GM23338 (cell line): ENCODE measurements at regions not wholly inside any gene's neighbourhood (a gene's known extent, or its start where the extent isn't known, plus 50 kb on each side); places are given as distances from the start of the nearest gene placed in this dataset.

ENCODE experiments used
- ATAC-seq: fragments of 200-7000 bp; cut with Tn5 transposase; 3 replicates; pipeline ENCODE4 v1.9.1; 2020
- DNase-seq: peaks from one replicate; pipeline ENCODE4 v3.0.0-alpha.2; 2015; ENCODE audit warnings: low spot score
- H2AFZ ChIP-seq: fragments of 200-600 bp; sonication (generic); 2 replicates; pipeline ENCODE4 v1.8.0; 2016; ENCODE audit warnings: antibody characterized with exemption, mild to moderate bottlenecking, moderate library complexity
- H3F3A ChIP-seq: fragments of 200-600 bp; sonication (generic); replicated peaks from 2 replicates; pipeline ENCODE4 v1.8.0; 2017; ENCODE audit warnings: antibody characterized with exemption, mixed run types, low read depth
- H3K27ac ChIP-seq: fragments of 200-600 bp; sonication (generic); 2 replicates; pipeline ENCODE4 v1.6.1; 2016; ENCODE audit warnings: low read depth
- H3K27me3 ChIP-seq: fragments of 200-600 bp; sonication (generic); 2 replicates; pipeline ENCODE4 v1.8.0; 2016; ENCODE audit warnings: mild to moderate bottlenecking, mixed run types, moderate library complexity; ENCODE audit not compliant: insufficient read depth
- H3K36me3 ChIP-seq: fragments of 200-600 bp; sonication (generic); 2 replicates; pipeline ENCODE4 v1.8.0; 2016; ENCODE audit warnings: mild to moderate bottlenecking; ENCODE audit not compliant: insufficient read depth
- H3K4me1 ChIP-seq: fragments of 200-600 bp; sonication (generic); 2 replicates; pipeline ENCODE4 v1.8.0; 2016; ENCODE audit warnings: mild to moderate bottlenecking, moderate library complexity; ENCODE audit not compliant: insufficient read depth
- H3K4me2 ChIP-seq: fragments of 200-600 bp; sonication (generic); 2 replicates; pipeline ENCODE4 v1.7.1; 2017; ENCODE audit warnings: mixed run types
- H3K4me3 ChIP-seq: fragments of 200-600 bp; sonication (generic); 2 replicates; pipeline ENCODE4 v1.6.1; 2016; ENCODE audit warnings: mixed run types
- H3K79me2 ChIP-seq: fragments of 200-600 bp; sonication (generic); replicated peaks from 2 replicates; pipeline ENCODE4 v1.8.0; 2017; ENCODE audit warnings: mild to moderate bottlenecking; ENCODE audit not compliant: insufficient read depth
- H3K9me2 ChIP-seq: fragments of 200-600 bp; sonication (generic); 2 replicates; pipeline ENCODE4 v1.8.0; 2017; ENCODE audit not compliant: insufficient read depth
- H4K20me1 ChIP-seq: fragments of 200-600 bp; sonication (generic); replicated peaks from 2 replicates; pipeline ENCODE4 v1.8.0; 2017; ENCODE audit warnings: mild to moderate bottlenecking; ENCODE audit not compliant: insufficient read depth
- H3K27ac Mint-ChIP-seq: 2 replicates; pipeline ENCODE4 v1.8.0; 2020; ENCODE audit warnings: inconsistent platforms, mild to moderate bottlenecking, moderate library complexity, mixed read lengths
- H3K27me3 Mint-ChIP-seq: 3 replicates; pipeline ENCODE4 v1.8.0; 2022; ENCODE audit warnings: low read depth, mild to moderate bottlenecking, moderate library complexity, mixed read lengths, inconsistent platforms; ENCODE audit not compliant: insufficient read depth, poor library complexity
- H3K36me3 Mint-ChIP-seq: 3 replicates; pipeline ENCODE4 v1.8.0; 2021; ENCODE audit warnings: low read depth, mild to moderate bottlenecking, inconsistent platforms, moderate library complexity, mixed read lengths
- H3K4me1 Mint-ChIP-seq: 3 replicates; pipeline ENCODE4 v1.8.0; 2020; ENCODE audit warnings: mild to moderate bottlenecking, inconsistent platforms, mixed read lengths
- H3K4me3 Mint-ChIP-seq: 3 replicates; pipeline ENCODE4 v1.8.0; 2021; ENCODE audit warnings: moderate library complexity, mild to moderate bottlenecking, inconsistent platforms, mixed read lengths
- H3K9me3 Mint-ChIP-seq: 3 replicates; pipeline ENCODE4 v1.8.0; 2020; ENCODE audit warnings: moderate library complexity, mild to moderate bottlenecking, inconsistent platforms, mixed read lengths
- CREB1 ChIP-seq: fragments of 250-450 bp; sonication (Bioruptor Pico); IDR thresholded peaks from 2 replicates; pipeline ENCODE4 v1.5.0; 2020; ENCODE audit warnings: low read depth, mild to moderate bottlenecking, moderate library complexity
- EZH2phosphoT487 ChIP-seq: fragments of 200-600 bp; sonication (generic); IDR thresholded peaks from one replicate; pipeline ENCODE4 v1.8.1; 2018; ENCODE audit warnings: antibody characterized with exemption; ENCODE audit not compliant: unreplicated experiment
- POLR2AphosphoS5 ChIP-seq: IDR thresholded peaks from 2 replicates; pipeline ENCODE4 v1.6.1; 2016; ENCODE audit warnings: antibody characterized with exemption, low read depth
- STAT1 ChIP-seq: IDR thresholded peaks from one replicate; pipeline ENCODE4 v1.6.1; 2016; ENCODE audit warnings: antibody characterized with exemption; ENCODE audit not compliant: unreplicated experiment
- ZNF331 ChIP-seq: fragments of 250-450 bp; sonication (Bioruptor Pico); IDR thresholded peaks from 2 replicates; pipeline ENCODE4 v1.5.0; 2020; ENCODE audit warnings: low read depth, mild to moderate bottlenecking, moderate library complexity
- TF ChIP-seq, protein P1 (sequence below), 2 experiments: fragments of 200-600 bp in 1 of 2; sonication (generic) in 1 of 2; conservative IDR thresholded peaks; 2 replicates each; pipeline versions ENCODE4 v1.5.1 to v1.6.1; 2016 to 2017; ENCODE audit warnings: antibody characterized with exemption in 2 of 2, low read depth in 2 of 2, mild to moderate bottlenecking in 2 of 2, moderate library complexity in 1 of 2
- TF ChIP-seq, protein P2 (sequence below): fragments of 250-450 bp; sonication (Bioruptor Pico); IDR thresholded peaks from 2 replicates; pipeline ENCODE4 v1.5.0; 2020; ENCODE audit warnings: mild to moderate bottlenecking, moderate library complexity

DNA sequence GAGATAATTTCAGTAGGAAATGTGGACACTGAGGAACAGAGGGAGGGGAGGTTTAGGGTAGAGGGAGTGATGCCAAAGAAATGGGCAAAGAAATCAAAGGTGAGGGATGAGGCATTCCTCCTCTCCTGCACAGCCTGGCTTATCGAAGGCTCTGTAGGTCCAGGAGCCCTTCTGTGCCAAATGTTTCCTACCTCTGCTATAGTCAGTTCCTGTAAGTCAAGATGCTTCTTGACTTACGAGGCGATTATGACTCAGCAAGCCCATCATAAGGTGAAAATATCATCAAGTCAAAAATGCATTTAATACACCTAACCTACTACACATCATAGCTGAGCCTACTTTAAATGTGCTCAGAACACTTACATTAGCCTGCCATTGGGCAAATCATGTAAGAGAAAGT is 60.0 kb upstream of the ARHGAP24 start:
- ATAC-seq (no peak), DNase-seq (no peak)
- no peak overlapping the region for H3K4me2 ChIP-seq

More for the DNA sequence above, 60.0 kb upstream of the ARHGAP24 start:
- Histone ChIP-seq H3K79me2 (no peaks in the 10 kb centered on the region), H3K4me3 (no peak overlapping the region), H3K27me3 (no peaks in the 10 kb centered on the region), H3K9me2 (no peaks in the 10 kb centered on the region; the same call in 1 of the 2 replicates), H3K4me1 (no peaks in the 10 kb centered on the region), H3F3A (no peaks in the 10 kb centered on the region), H3K27ac (no peak overlapping the region), H3K36me3 (no peaks in the 10 kb centered on the region), H2AFZ (peak overlapping the region; percentile 56; the same call in 1 of the 2 replicates), H4K20me1 (no peaks in the 10 kb centered on the region)
- Mint-ChIP-seq H3K9me3 (no peaks in the 10 kb centered on the region), H3K36me3 (no peaks in the 10 kb centered on the region), H3K4me3 (no peak overlapping the region), H3K27ac (no peak overlapping the region), H3K4me1 (no peaks in the 10 kb centered on the region), H3K27me3 (no peaks in the 10 kb centered on the region)
- TF ChIP-seq ZNF331, result no peak
- no peak for TF ChIP-seq CREB1 (CRISPR knock-in tag)
- no peak for TF ChIP-seq STAT1
- TF ChIP-seq, protein P1, sequence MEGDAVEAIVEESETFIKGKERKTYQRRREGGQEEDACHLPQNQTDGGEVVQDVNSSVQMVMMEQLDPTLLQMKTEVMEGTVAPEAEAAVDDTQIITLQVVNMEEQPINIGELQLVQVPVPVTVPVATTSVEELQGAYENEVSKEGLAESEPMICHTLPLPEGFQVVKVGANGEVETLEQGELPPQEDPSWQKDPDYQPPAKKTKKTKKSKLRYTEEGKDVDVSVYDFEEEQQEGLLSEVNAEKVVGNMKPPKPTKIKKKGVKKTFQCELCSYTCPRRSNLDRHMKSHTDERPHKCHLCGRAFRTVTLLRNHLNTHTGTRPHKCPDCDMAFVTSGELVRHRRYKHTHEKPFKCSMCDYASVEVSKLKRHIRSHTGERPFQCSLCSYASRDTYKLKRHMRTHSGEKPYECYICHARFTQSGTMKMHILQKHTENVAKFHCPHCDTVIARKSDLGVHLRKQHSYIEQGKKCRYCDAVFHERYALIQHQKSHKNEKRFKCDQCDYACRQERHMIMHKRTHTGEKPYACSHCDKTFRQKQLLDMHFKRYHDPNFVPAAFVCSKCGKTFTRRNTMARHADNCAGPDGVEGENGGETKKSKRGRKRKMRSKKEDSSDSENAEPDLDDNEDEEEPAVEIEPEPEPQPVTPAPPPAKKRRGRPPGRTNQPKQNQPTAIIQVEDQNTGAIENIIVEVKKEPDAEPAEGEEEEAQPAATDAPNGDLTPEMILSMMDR (conservative IDR thresholded peaks at IDR 0.05; ENCODE audit: low read depth in 2 of 2), result no peak
- TF ChIP-seq, protein P2, sequence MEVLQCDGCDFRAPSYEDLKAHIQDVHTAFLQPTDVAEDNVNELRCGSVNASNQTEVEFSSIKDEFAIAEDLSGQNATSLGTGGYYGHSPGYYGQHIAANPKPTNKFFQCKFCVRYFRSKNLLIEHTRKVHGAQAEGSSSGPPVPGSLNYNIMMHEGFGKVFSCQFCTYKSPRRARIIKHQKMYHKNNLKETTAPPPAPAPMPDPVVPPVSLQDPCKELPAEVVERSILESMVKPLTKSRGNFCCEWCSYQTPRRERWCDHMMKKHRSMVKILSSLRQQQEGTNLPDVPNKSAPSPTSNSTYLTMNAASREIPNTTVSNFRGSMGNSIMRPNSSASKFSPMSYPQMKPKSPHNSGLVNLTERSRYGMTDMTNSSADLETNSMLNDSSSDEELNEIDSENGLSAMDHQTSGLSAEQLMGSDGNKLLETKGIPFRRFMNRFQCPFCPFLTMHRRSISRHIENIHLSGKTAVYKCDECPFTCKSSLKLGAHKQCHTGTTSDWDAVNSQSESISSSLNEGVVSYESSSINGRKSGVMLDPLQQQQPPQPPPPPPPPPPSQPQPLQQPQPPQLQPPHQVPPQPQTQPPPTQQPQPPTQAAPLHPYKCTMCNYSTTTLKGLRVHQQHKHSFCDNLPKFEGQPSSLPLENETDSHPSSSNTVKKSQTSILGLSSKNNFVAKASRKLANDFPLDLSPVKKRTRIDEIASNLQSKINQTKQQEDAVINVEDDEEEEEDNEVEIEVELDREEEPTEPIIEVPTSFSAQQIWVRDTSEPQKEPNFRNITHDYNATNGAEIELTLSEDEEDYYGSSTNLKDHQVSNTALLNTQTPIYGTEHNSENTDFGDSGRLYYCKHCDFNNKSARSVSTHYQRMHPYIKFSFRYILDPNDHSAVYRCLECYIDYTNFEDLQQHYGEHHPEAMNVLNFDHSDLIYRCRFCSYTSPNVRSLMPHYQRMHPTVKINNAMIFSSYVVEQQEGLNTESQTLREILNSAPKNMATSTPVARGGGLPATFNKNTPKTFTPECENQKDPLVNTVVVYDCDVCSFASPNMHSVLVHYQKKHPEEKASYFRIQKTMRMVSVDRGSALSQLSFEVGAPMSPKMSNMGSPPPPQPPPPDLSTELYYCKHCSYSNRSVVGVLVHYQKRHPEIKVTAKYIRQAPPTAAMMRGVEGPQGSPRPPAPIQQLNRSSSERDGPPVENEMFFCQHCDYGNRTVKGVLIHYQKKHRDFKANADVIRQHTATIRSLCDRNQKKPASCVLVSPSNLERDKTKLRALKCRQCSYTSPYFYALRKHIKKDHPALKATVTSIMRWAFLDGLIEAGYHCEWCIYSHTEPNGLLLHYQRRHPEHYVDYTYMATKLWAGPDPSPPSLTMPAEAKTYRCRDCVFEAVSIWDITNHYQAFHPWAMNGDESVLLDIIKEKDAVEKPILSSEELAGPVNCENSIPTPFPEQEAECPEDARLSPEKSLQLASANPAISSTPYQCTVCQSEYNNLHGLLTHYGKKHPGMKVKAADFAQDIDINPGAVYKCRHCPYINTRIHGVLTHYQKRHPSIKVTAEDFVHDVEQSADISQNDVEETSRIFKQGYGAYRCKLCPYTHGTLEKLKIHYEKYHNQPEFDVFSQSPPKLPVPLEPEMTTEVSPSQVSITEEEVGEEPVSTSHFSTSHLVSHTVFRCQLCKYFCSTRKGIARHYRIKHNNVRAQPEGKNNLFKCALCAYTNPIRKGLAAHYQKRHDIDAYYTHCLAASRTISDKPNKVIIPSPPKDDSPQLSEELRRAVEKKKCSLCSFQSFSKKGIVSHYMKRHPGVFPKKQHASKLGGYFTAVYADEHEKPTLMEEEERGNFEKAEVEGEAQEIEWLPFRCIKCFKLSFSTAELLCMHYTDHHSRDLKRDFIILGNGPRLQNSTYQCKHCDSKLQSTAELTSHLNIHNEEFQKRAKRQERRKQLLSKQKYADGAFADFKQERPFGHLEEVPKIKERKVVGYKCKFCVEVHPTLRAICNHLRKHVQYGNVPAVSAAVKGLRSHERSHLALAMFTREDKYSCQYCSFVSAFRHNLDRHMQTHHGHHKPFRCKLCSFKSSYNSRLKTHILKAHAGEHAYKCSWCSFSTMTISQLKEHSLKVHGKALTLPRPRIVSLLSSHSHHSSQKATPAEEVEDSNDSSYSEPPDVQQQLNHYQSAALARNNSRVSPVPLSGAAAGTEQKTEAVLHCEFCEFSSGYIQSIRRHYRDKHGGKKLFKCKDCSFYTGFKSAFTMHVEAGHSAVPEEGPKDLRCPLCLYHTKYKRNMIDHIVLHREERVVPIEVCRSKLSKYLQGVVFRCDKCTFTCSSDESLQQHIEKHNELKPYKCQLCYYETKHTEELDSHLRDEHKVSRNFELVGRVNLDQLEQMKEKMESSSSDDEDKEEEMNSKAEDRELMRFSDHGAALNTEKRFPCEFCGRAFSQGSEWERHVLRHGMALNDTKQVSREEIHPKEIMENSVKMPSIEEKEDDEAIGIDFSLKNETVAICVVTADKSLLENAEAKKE (CRISPR knock-in tag), result no peak
- no peak for TF ChIP-seq EZH2phosphoT487
- no peak for TF ChIP-seq POLR2AphosphoS5
